A172 (cell line): ENCODE measurements at regions not wholly inside any gene's neighbourhood (a gene's known extent, or its start where the extent isn't known, plus 50 kb on each side); places are given as distances from the start of the nearest gene placed in this dataset.

Source experiments
- DNase-seq: peaks from one replicate; pipeline ENCODE4 v3.0.0-alpha.2; 2015; ENCODE audit warnings: low spot score

DNA sequence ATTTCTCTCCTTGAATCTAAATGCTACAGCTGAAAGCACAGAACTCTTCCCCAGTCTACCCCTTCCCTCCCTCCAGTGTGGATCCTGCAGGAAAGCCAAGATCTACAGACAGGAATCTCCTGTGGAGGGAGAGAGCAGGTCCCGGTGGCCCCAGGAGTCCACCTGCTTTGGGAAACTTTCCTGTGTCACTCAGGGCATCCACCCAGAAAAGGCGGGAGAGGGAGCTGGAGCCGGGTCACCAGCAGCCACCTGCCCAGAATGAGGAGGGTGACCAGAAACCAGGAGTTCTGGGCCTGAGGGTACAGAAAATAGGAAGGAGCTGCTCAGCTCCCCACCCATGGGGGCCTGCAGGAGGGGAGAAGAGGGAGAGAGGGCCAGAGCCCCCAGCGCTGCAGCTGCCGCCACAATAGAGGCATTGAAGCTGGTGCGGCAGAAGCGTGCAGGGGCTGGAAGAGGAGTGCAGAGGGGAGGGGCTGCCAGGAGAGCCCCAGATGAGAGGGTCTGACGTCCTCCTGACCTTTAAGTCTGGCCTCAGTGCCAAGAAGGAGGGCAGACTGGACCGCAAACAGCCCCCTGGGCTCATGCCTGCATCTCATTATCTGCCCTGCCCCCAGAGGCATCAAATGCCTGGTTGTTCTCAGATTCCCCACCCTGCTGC, 56.3 kb upstream of the TMEM72 start:
- DNase-seq, result no peak

DNA sequence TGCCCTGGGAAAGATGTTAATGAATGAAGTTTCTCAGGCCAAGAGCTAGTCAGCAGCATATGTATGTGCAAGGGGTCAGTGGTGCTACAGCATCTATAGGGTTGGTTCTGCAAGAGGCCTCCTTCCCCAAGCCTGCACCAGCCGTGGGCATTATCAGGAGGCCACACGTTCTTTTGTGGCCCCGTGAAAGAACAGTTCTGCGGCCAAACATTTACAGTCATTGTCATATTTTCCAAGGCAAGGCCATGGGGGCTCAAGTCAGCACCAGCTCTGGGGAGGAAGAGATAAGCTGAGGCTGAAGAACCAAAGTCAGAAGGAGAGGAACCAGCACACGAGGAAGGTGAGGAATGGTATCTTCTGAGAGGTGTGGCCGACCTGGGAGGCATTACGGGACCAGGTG, 54.4 kb upstream of the TMEM72 start:
- no peak for DNase-seq

GRCh38 chr10:44857363-44858016, 53.6 kb upstream of the TMEM72 start:
- DNase-seq, result peak; percentile 96

DNA sequence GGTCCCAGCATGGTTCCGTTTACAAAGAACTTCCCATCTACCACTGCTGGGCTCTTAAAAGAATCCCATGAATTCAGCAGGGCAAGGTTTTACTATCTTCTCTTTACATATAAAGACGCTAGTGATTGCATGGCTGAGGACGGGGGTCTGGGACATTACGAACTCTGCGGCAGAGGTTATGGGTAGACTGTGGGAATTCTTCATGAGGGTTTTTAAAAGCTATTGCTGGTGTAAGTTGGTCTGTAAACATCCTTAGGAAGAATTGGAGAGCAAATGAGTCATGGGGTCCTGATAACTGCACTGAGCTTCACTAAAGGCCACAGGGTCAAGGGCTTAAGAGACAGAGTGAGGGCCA, 53.1 kb upstream of the TMEM72 start:
- DNase-seq, result no peak

DNA sequence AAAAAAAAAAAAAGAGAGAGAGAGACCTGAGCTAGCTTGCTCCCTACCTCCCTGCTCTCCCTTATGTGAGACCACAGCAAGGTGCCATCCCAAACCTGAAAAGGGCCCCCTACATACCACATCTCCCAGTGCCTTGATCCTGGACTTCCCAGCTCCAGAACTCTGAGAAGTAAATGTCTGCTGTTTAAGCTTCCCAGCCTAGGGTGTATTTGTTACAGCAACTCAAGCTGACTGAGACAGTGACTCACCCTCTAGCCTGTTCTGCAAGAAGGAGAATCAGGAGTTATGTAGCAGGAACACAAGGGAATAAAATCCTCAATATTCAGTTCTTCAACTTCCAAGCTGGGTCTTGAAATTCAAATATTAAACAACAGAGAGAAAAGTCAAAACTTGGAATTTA, 52.1 kb upstream of the TMEM72 start:
- no peak for DNase-seq

DNA sequence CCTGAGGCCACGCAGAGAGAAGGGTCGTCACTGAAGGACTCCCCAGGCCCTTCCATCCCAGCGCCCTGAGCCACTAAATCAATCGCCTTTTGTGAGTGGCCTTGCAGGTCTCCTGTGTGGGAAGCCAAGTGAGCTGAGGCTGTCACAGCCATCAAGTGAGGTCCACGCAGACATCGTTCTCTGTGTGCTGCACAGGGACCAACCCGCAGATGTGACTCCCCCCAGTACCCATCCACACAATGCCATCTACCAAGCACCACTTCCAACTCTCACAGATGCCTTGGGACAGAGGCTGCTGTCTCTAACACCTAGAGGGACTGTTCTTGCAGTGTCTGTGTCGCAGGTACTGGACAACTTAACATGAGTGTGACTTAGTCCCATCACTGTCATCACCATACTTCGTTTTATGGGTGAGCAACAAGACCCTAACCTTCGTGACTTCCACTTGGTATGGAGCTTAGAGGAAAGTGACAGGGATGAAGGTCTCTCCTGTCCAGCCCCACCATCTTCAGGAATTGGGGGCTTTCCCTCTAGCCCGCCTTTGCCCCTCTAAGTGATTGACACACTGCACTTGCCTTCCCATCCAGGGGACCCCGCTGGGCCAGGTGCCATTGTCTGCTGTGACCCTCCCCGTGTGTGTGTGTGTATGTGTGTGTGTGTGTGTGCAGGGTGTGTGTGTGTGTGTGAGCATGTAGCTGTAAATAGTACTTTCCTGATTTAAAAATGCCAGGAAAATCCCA, 51.4 kb upstream of the TMEM72 start:
- DNase-seq, result no peak

DNA sequence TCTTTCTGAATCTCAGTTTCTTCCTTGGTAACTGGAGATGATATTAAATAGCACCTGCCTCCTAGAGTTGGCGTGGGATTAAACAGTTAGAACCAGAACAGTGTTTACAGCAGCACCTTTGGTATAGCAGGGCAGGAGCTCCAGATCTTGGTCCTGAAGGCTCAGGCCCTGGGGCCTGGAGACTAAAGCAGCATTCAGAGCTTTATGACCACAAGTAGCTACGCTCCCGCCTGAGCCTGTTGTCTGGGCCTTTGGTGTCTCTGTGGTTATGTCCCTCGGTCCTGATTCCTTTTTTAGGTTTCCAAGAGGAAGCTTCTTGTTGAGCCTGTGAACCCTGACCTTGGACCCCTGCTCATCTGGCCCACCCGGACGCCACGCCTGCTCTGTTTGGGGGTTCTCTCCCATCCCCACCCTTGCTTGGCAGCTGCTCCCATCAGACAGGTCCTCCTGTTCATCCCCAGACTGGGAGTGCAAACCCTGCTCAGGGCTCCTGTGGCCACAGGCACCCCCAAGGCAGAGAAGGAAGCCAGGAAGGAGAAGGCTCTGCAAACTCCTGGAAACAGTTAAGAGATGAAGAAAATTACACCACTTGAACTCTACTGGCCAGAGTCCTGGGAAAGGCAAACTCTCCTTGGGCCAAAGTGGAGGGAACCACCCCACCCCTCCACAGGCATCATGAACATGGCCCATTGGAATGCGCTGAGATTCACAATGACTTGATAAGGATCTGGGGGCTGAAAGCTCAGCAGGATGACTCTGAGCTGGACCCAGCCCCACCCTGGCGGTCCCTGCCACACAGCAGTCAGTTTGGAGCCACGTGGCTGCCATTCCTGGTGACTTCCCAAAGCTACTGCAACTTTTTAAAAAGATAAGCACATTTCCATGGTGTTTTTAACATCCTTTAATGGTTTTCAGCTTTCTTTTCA, 50.1 kb upstream of the TMEM72 start:
- DNase-seq, result peak; percentile 96
